Panc1 (cell line): ENCODE measurements at regions not wholly inside any gene's neighbourhood (a gene's known extent, or its start where the extent isn't known, plus 50 kb on each side); places are given as distances from the start of the nearest gene placed in this dataset.

Experiments used
- ATAC-seq: fragments of 200-7000 bp; cut with Tn5 transposase; 2 replicates; pipeline ENCODE4 v1.9.1; 2020; ENCODE audit warnings: mild to moderate bottlenecking, moderate library complexity
- BruUV-seq: library from RNA; stranded (reverse); fragments of 400-500 nt; replicated peaks from 2 replicates; lab custom pipeline; 2021; lab: Mats Ljungman, UMichigan
- CTCF ChIA-PET: fragments of 300-600 bp; sonication (Branson Sonifier 250); formaldehyde crosslinking; loops from one replicate; lab custom pipeline; 2022; ENCODE audit warnings: antibody characterized with exemption; lab: Charles Lee
- POLR2A ChIA-PET: fragments of 300-600 bp; sonication (Branson Sonifier 250); formaldehyde crosslinking; loops from one replicate; lab custom pipeline; 2022; ENCODE audit warnings: antibody characterized with exemption; lab: Charles Lee
- DNase-seq: peaks from one replicate; pipeline ENCODE4 v3.0.0-alpha.2; 2010; ENCODE audit warnings: low read depth, low spot score
- H3K27ac ChIP-seq: 2 replicates; pipeline ENCODE4 v1.5.1; 2011; ENCODE audit warnings: mild to moderate bottlenecking, low read length, inconsistent platforms
- H3K27me3 ChIP-seq: fragments of 200-500 bp; sonication (Bioruptor generic); 2 replicates; pipeline ENCODE4 v1.6.0; 2014; ENCODE audit warnings: low read length, inconsistent platforms; ENCODE audit not compliant: control insufficient read depth, insufficient read depth
- H3K36me3 ChIP-seq: fragments of 200-500 bp; sonication (Bioruptor generic); 2 replicates; pipeline ENCODE4 v1.5.1; 2014; ENCODE audit warnings: inconsistent platforms, mild to moderate bottlenecking, low read length, moderate library complexity; ENCODE audit not compliant: control insufficient read depth, insufficient read depth
- H3K4me1 ChIP-seq: 2 replicates; pipeline ENCODE4 v1.5.1; 2011; ENCODE audit warnings: inconsistent platforms, mild to moderate bottlenecking, low read length, moderate library complexity; ENCODE audit not compliant: control insufficient read depth, insufficient read depth
- H3K4me3 ChIP-seq, 2 experiments: 2 replicates each; pipeline ENCODE4 v1.5.1; 2011 to 2012; ENCODE audit warnings: low read depth in 2 of 2, low read length in 2 of 2, mild to moderate bottlenecking in 2 of 2, inconsistent platforms in 1 of 2, moderate library complexity in 1 of 2
- H3K9me3 ChIP-seq: fragments of 200-500 bp; sonication (Bioruptor generic); 2 replicates; pipeline ENCODE4 v1.5.1; 2014; ENCODE audit warnings: low read depth, mild to moderate bottlenecking, inconsistent platforms, low read length, moderate library complexity; ENCODE audit not compliant: control insufficient read depth, insufficient read depth
- CTCF ChIP-seq: fragments of 450-650 bp; IDR thresholded peaks from 2 replicates; pipeline ENCODE4 v1.5.1; 2017; ENCODE audit warnings: mild to moderate bottlenecking
- POLR2AphosphoS5 ChIP-seq: IDR thresholded peaks from 2 replicates; pipeline ENCODE4 v1.6.1; 2012; ENCODE audit warnings: mild to moderate bottlenecking, low read depth, low read length, moderate library complexity
- REST ChIP-seq, 2 experiments: IDR thresholded peaks; 2 replicates each; pipeline ENCODE4 v1.6.1; 2011 to 2012; ENCODE audit warnings: low read depth in 2 of 2, control low read depth in 1 of 2, low read length in 1 of 2, mild to moderate bottlenecking in 1 of 2, moderate library complexity in 1 of 2; ENCODE audit not compliant: insufficient read depth in 1 of 2
- SIN3A ChIP-seq: IDR thresholded peaks from 2 replicates; pipeline ENCODE4 v1.6.1; 2012; ENCODE audit warnings: low read depth, mild to moderate bottlenecking, low read length, moderate library complexity, borderline replicate concordance; ENCODE audit not compliant: insufficient read depth
- TCF7L2 ChIP-seq: IDR thresholded peaks from 2 replicates; pipeline ENCODE4 v1.6.1; 2011; ENCODE audit warnings: mild to moderate bottlenecking, low read depth, low read length, inconsistent platforms
- in situ Hi-C: cut with HindIII; loops from 2 replicates; pipeline ENCODE4 v1.10.0; 2016; ENCODE audit warnings: low sequenced_read_pairs, low pct_unique_long_range_greater_than_20kb
- intact Hi-C: fragments of 100-400 bp; cut with micrococcal nuclease; formaldehyde crosslinking; loops from one replicate; pipeline ENCODE4 v1.10.0; 2022; ENCODE audit not compliant: unreplicated experiment

GRCh38 chr5:158020555-158021418 lies 161.8 kb upstream of the CLINT1 start:
- DNase-seq (no peak), ATAC-seq (no peak)
- H3K4me1 ChIP-seq, result no peaks in the 10 kb centered on the region
- H3K27ac ChIP-seq, result no peak overlapping the region
- TF ChIP-seq POLR2AphosphoS5, result no peak
- TF ChIP-seq REST (IDR thresholded peaks at IDR 0.05; ENCODE audit: insufficient read depth in 1 of 2, low read depth in 2 of 2, low read length in 1 of 2), result no peak
- no peak for TF ChIP-seq TCF7L2
- no peak for TF ChIP-seq CTCF
- TF ChIP-seq SIN3A, result no peak
- CTCF ChIA-PET, result no interaction called here
- BruUV-seq, result no TSS peak
- no peaks in the 10 kb centered on the region for H3K27me3 ChIP-seq
- H3K9me3 ChIP-seq, result no peaks in the 10 kb centered on the region
- no peak overlapping the region for H3K4me3 ChIP-seq
- intact Hi-C loops, result no loop called here
- H3K36me3 ChIP-seq, result no peaks in the 10 kb centered on the region
- in situ Hi-C loops, result no loop called here
- POLR2A ChIA-PET, result no interaction called here

GRCh38 chr5:158017469-158017868 lies 158.5 kb upstream of the CLINT1 start:
- in situ Hi-C loops, result no loop called here
- no peaks in the 10 kb centered on the region for H3K9me3 ChIP-seq
- CTCF ChIA-PET, result no interaction called here
- intact Hi-C loops, result no loop called here
- H3K27me3 ChIP-seq, result no peaks in the 10 kb centered on the region
- no peak overlapping the region for H3K4me3 ChIP-seq
- POLR2A ChIA-PET, result no interaction called here
- BruUV-seq, result no TSS peak
- no peak for ATAC-seq
- H3K36me3 ChIP-seq, result no peaks in the 10 kb centered on the region
- no peak for DNase-seq
- H3K27ac ChIP-seq, result no peak overlapping the region
- H3K4me1 ChIP-seq, result no peaks in the 10 kb centered on the region
- TF ChIP-seq TCF7L2 (no peak), POLR2AphosphoS5 (no peak)

GRCh38 chr5:158014372-158014771 lies 155.4 kb upstream of the CLINT1 start:
- H3K27ac ChIP-seq, result no peak overlapping the region
- no peaks in the 10 kb centered on the region for H3K9me3 ChIP-seq
- CTCF ChIA-PET, result no interaction called here
- no TSS peak for BruUV-seq
- POLR2A ChIA-PET, result no interaction called here
- H3K27me3 ChIP-seq, result 0 out of 2 replicates have a peak, but pooled peaks cover 2% of the 10 kb centered on the region
- H3K36me3 ChIP-seq, result no peaks in the 10 kb centered on the region
- H3K4me3 ChIP-seq, result no peak overlapping the region
- ATAC-seq, result no peak
- intact Hi-C loops (no loop called here), in situ Hi-C loops (no loop called here)
- no peak for DNase-seq
- TF ChIP-seq CTCF (no peak), POLR2AphosphoS5 (no peak), TCF7L2 (no peak), REST (IDR thresholded peaks at IDR 0.05; ENCODE audit: insufficient read depth in 1 of 2, low read depth in 2 of 2, low read length in 1 of 2) (no peak), SIN3A (no peak)
- H3K4me1 ChIP-seq, result no peaks in the 10 kb centered on the region
